HG03060 (cell line): ENCODE measurements at regions not wholly inside any gene's neighbourhood (a gene's known extent, or its start where the extent isn't known, plus 50 kb on each side); places are given as distances from the start of the nearest gene placed in this dataset.

Experiments
- ATAC-seq: cut with Tn5 transposase; IDR thresholded peaks from one replicate; pipeline ENCODE4 v1.9.1; 2021; ENCODE audit warnings: low read depth, moderate number of reproducible peaks; ENCODE audit not compliant: unreplicated experiment

GRCh38 chr7:13062631-13063030 lies 375.2 kb downstream of the ARL4A start:
- no peak for ATAC-seq

GRCh38 chr7:13067036-13067435 lies 379.6 kb downstream of the ARL4A start:
- ATAC-seq: no peak

- ATAC-seq: no peak
Measured at GRCh38 chr7:13068032-13068431, 380.6 kb downstream of the ARL4A start.

- ATAC-seq: no peak
Measured at GRCh38 chr7:13069841-13070240, 382.4 kb downstream of the ARL4A start.

- no peak for ATAC-seq
Measured at GRCh38 chr7:13072014-13072413, 384.6 kb downstream of the ARL4A start.

- no peak for ATAC-seq
Measured at GRCh38 chr7:13077466-13077865, 390.0 kb downstream of the ARL4A start.

GRCh38 chr7:13078105-13078504 lies 390.7 kb downstream of the ARL4A start:
- ATAC-seq: no peak

- ATAC-seq: no peak
Measured at GRCh38 chr7:13090959-13091358, 403.5 kb downstream of the ARL4A start.

- ATAC-seq: no peak
Measured at GRCh38 chr7:13091974-13092707, 404.7 kb downstream of the ARL4A start.

GRCh38 chr7:13092708-13093005 lies 405.2 kb downstream of the ARL4A start:
- no peak for ATAC-seq

- ATAC-seq: no peak
Measured at GRCh38 chr7:13093160-13093559, 405.7 kb downstream of the ARL4A start.

- no peak for ATAC-seq
Measured at GRCh38 chr7:13097499-13097898, 410.1 kb downstream of the ARL4A start.

- ATAC-seq: no peak
Measured at GRCh38 chr7:13098161-13098560, 410.7 kb downstream of the ARL4A start.

- no peak for ATAC-seq
Measured at GRCh38 chr7:13099154-13099795, 411.8 kb downstream of the ARL4A start.

- no peak for ATAC-seq
Measured at GRCh38 chr7:13104128-13104527, 416.7 kb downstream of the ARL4A start.

- ATAC-seq: no peak
Measured at GRCh38 chr7:13105209-13105608, 417.8 kb downstream of the ARL4A start.

GRCh38 chr7:13106513-13106912 lies 419.1 kb downstream of the ARL4A start:
- no peak for ATAC-seq

GRCh38 chr7:13107291-13107690 lies 419.9 kb downstream of the ARL4A start:
- no peak for ATAC-seq

GRCh38 chr7:13108061-13108460 lies 420.6 kb downstream of the ARL4A start:
- no peak for ATAC-seq

- no peak for ATAC-seq
Measured at GRCh38 chr7:13109201-13109600, 421.8 kb downstream of the ARL4A start.

- no peak for ATAC-seq
Measured at GRCh38 chr7:13110107-13110506, 422.7 kb downstream of the ARL4A start.

- ATAC-seq: no peak
Measured at GRCh38 chr7:13111230-13111629, 423.8 kb downstream of the ARL4A start.
